Left ventricle myocardium superior (tissue), 1 donor: ENCODE measurements at regions not wholly inside any gene's neighbourhood (a gene's known extent, or its start where the extent isn't known, plus 50 kb on each side); places are given as distances from the start of the nearest gene placed in this dataset.
"Not testable (repeated sequence)": the region's sequence is repeated elsewhere in the genome, so short reads cannot be mapped to it uniquely, and the experiment has no call there.

Source experiments
- ATAC-seq: fragments of 200-7000 bp; cut with Tn5 transposase; one replicate; pipeline ENCODE4 v1.9.1; 2020; ENCODE audit warnings: mild to moderate bottlenecking, moderate library complexity
- DNase-seq: peaks from one replicate; pipeline ENCODE4 v3.0.0-alpha.2; 2020
- intact Hi-C: fragments of 100-400 bp; cut with micrococcal nuclease; formaldehyde crosslinking; loops from one replicate; pipeline ENCODE4 v1.11.0; 2022
- donor health status: DM: no; HTN: yes; CAD: no; lungs with severe emphysema.

- ATAC-seq (no peak), DNase-seq (no peak)
- intact Hi-C loops = no loop called here
These were observed 91.4 kb downstream of the MOBP start for GRCh38 chr3:39558775-39559306.

DNA sequence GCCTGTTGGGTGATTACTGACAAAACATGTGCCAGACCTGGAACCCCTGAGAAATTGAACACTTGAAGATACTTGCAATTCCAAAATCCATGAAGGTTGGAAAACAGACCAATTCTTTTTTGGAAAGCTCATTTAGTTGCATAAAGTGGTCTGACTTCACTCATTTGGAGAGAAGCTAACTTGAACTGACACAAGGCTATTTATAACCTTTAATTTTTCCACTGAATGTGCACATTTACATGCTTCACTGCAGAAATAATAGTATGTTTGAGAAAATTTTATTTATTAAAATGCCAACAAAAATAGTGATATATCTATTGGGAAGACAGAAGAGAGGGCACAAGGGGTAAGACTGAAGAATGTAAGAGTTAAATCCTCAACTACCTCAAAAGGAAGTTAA is 92.1 kb downstream of the MOBP start:
- intact Hi-C loops = no loop called here
- DNase-seq (no peak), ATAC-seq (no peak)

GRCh38 chr3:39568508-39568907 is 101.0 kb downstream of the MOBP start:
- intact Hi-C loops = no loop called here

GRCh38 chr3:39569095-39569494 is 101.6 kb downstream of the MOBP start:
- peak; percentile 65 for DNase-seq
- ATAC-seq = peak; percentile 99
- intact Hi-C loops = no loop called here

More at GRCh38 chr3:39568508-39568907, 101.0 kb downstream of the MOBP start:
- DNase-seq (no peak), ATAC-seq (peak; percentile 57)

DNA sequence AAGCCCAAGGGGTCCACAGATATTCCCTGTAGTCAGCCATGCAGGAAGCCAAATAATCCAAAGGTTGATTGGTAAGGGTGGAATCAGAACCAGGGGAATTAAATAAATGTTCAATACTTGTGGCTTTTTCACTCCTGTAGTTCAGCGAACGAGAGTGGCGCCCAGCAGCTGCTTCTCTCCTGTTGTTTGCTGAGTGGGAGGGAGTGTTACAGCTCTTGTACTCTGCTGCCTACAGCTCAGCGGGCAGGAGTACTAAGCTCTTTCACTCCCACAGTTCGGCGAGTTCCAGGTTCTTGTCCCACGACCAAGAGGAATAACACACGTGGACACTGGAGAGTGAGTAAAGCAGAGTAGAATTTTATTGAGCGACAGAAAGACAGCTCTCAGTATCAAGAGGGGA is 105.9 kb downstream of the MOBP start:
- intact Hi-C loops = no loop called here
- DNase-seq (no peak), ATAC-seq (no peak)

DNA sequence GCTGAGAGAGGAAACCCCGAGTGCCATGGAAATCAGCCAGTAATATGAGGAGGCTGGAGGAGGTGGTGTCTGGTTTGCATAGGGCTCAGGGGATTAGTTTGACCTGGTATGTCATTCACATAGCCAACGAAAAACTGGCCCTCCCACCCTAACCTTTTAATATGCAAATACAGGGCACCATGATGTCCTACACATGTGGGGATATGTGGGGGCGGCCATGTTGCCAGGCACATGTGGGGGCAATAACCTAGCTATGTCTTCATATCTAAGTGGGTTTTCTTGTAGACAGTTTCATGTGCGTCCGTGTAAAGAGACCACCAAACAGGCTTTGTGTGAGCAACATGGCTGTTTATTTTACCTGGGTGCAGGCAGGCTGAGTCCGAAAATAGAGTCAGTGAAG is 110.1 kb downstream of the MOBP start:
- no peak for ATAC-seq
- intact Hi-C loops = no loop called here
- no peak for DNase-seq

- intact Hi-C loops, DNase-seq, ATAC-seq: not testable (repeated sequence)
These were observed 118.7 kb downstream of the MOBP start for GRCh38 chr3:39586215-39586614.

GRCh38 chr3:39587113-39587512 is 119.6 kb downstream of the MOBP start:
- intact Hi-C loops = no loop called here
- ATAC-seq (no peak), DNase-seq (no peak)

DNA sequence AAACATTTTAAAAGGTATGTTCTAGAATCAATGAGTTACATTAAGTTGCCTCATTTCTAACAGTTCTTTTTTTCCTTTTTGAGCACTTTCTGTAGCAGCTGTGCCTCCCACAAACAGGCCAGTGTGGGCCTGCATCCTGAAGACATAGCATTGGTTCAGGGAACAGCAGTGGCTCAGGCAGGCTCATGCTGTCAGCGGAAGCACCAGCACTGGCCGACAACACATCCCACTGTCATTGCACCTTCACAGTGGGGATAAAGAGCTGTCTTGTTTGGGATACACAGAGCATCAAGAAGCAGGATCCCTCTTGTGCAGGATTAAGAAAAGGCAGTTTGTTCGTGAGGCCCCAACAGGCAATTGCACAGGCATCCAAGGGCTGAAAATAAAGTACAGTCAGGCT is 123.3 kb downstream of the MOBP start:
- no peak for DNase-seq
- no peak for ATAC-seq
- intact Hi-C loops = no loop called here

- intact Hi-C loops = no loop called here
- ATAC-seq = no peak
- DNase-seq = no peak
These were observed 125.0 kb downstream of the MOBP start for GRCh38 chr3:39592311-39593050.

GRCh38 chr3:39593341-39593740 is 125.9 kb downstream of the MOBP start:
- intact Hi-C loops = no loop called here
- no peak for DNase-seq
- ATAC-seq = no peak

- intact Hi-C loops = no loop called here
- no peak for ATAC-seq
- no peak for DNase-seq
These were observed 133.8 kb downstream of the MOBP start for GRCh38 chr3:39601241-39601640.

GRCh38 chr3:39605837-39606236 is 138.4 kb downstream of the MOBP start:
- DNase-seq = no peak
- intact Hi-C loops = no loop called here
- no peak for ATAC-seq

GRCh38 chr3:39626198-39626597 is 158.7 kb downstream of the MOBP start:
- ATAC-seq (no peak), DNase-seq (no peak)
- intact Hi-C loops = no loop called here

- DNase-seq = no peak
- intact Hi-C loops = no loop called here
- ATAC-seq = no peak
These were observed 163.7 kb downstream of the MOBP start for GRCh38 chr3:39631136-39631535.

DNA sequence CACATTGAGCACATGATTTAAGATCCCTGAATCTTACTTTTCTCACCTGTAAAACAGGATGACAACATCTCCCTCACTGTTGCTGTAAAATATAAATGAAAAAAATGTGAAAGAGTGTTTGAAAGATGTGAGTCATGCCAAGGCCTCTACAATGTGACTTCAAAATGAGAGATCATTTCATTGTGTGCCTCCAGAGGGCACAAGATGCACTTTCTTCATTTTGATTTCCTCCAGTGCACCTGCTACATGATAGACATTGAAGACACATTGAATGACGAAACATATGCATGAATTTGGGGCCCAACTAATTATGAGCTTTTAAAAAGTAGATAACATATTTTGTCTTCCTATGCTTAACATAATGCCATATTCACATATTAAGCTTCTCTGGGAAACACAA is 170.3 kb downstream of the MOBP start:
- intact Hi-C loops = no loop called here

GRCh38 chr3:39638301-39638700 is 170.8 kb downstream of the MOBP start:
- DNase-seq (no peak), ATAC-seq (no peak)
- intact Hi-C loops = no loop called here

More for the DNA sequence above, 170.3 kb downstream of the MOBP start:
- ATAC-seq = no peak
- no peak for DNase-seq

DNA sequence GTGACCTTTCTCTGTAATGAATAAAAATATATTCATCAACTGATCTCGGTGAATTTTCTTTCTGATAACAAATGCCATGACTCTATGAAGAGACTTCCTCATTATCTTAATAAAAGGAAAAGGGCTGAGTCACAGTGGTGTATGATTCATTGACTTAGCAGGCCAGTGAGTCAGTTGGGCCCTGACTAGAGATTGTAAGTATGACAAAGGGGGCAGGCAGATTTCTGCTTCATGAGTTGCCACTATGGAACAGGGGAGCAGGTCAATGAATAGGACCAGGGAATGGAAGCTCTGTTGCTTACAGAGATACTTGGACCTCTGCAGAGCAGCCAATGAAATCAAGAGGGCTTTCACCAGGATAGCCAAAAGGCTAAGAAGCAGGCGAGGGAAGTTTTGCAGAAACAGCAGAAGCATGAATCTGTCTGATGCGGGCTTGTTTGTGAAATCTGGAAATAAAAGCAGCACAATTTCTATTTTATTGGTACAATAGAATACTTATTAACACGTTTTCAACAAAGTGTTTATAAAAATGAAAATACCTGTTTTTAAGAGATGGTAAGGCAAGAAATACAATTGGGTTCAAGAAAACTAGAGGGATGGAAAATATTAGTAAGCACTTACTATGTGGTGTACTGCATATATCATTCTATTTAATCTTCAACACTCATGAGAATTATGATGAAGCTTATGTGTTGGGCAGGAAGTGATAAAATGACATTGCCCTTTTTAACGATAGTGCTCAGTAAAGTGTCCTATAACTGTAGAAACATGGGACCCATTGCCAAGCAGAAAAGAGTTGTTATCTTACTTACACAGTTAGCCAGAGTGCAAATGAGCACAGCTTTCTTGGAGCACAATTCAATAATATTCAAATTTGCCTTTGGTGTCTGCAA is 169.8 kb upstream of the MYRIP start:
- no peak for ATAC-seq
- intact Hi-C loops = no loop called here
- no peak for DNase-seq

GRCh38 chr3:39641274-39641673 is 168.1 kb upstream of the MYRIP start:
- no peak for ATAC-seq
- intact Hi-C loops = no loop called here
- no peak for DNase-seq

DNA sequence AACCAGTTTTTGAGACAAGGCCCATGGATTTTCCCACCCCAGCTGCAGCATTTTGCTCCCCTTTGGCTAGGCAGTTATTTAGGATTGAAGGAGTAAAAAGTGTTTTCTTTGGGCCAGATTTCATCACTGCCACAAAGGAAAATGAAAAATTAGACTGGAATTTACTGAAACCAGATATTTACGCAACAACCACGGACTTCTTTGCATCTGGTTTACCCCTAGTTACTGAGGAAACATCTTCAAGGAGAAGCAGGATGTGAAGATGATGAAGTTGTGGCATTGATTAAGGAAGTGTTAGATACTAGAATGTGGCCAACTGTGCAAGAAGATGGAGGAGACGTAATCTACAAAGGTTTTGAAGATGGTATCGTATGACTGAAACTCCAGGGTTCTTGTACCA is 165.2 kb upstream of the MYRIP start:
- ATAC-seq = no peak
- intact Hi-C loops = no loop called here

More for the DNA sequence above, 165.2 kb upstream of the MYRIP start:
- DNase-seq = no peak
